Retinal pigment epithelial cell (primary cell): ENCODE measurements at regions not wholly inside any gene's neighbourhood (a gene's known extent, or its start where the extent isn't known, plus 50 kb on each side); places are given as distances from the start of the nearest gene placed in this dataset.

Experiments used
- DNase-seq: peaks from one replicate; pipeline ENCODE4 v3.0.0-alpha.2; 2010; ENCODE audit warnings: low read depth
- H3K4me3 ChIP-seq: 2 replicates; pipeline ENCODE4 v1.5.1; 2011; ENCODE audit warnings: mild to moderate bottlenecking, low read length, control low read depth, moderate library complexity
- CTCF ChIP-seq: conservative IDR thresholded peaks from 2 replicates; pipeline ENCODE4 v1.5.1; 2011; ENCODE audit warnings: low read depth, low read length, control low read depth, inconsistent platforms

- TF ChIP-seq CTCF = no peak
- H3K4me3 ChIP-seq = no peak overlapping the region
- no peak for DNase-seq
These were observed 272.0 kb downstream of the MAN2A1 start for GRCh38 chr5:109961751-109962150.

- TF ChIP-seq CTCF = no peak
- no peak overlapping the region for H3K4me3 ChIP-seq
- DNase-seq = no peak
These were observed 273.3 kb downstream of the MAN2A1 start for GRCh38 chr5:109962882-109963603.

DNA sequence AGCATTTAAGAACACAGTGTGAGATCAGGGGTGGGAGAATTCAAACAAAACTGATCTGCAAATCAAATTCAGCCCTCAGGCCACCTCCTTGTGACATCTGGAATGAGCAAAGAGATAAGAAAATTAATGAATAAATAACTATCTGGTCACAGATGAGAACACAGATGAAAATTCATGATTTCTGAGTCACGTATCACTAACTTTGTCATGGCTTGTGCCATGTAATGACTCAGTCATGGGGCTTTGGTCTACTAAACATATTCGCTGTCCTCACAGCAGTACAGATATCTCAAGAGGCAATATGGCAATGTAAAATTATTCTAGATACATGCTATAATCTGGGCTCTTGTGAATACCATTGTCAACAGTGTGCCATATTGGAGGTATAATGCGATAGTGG lies 274.4 kb downstream of the MAN2A1 start:
- no peak for TF ChIP-seq CTCF
- no peak for DNase-seq
- H3K4me3 ChIP-seq = no peak overlapping the region

DNA sequence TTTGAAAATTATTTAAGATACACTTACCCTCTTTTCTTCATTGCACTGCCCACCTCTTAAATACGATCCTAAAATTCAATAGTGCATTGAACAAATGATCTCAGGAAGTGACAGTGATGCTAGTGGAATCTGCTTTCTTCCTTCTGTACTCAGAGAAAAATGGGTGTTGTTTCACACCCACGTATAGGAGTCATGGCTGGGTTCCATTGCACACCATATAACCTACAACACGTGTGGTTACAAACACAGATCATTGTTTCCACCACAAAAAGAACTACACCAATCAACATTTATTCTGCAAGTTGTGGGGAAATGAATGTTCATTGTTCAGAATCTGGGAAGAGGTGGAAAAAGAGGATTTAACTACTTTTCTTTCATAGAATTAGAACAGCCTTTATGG lies 275.9 kb downstream of the MAN2A1 start:
- no peak for DNase-seq
- no peak for TF ChIP-seq CTCF
- H3K4me3 ChIP-seq = no peak overlapping the region

- no peak for TF ChIP-seq CTCF
- no peak overlapping the region for H3K4me3 ChIP-seq
- no peak for DNase-seq
These were observed 282.2 kb downstream of the MAN2A1 start for GRCh38 chr5:109971968-109972367.

GRCh38 chr5:109981979-109982378 lies 292.3 kb downstream of the MAN2A1 start:
- no peak overlapping the region for H3K4me3 ChIP-seq
- no peak for DNase-seq
- TF ChIP-seq CTCF = no peak

- no peak for TF ChIP-seq CTCF
- H3K4me3 ChIP-seq = no peak overlapping the region
- DNase-seq = no peak
These were observed 293.3 kb downstream of the MAN2A1 start for GRCh38 chr5:109982966-109983534.
